GM23338 (cell line): ENCODE measurements at regions not wholly inside any gene's neighbourhood (a gene's known extent, or its start where the extent isn't known, plus 50 kb on each side); places are given as distances from the start of the nearest gene placed in this dataset.

Experiments used
- ATAC-seq: fragments of 200-7000 bp; cut with Tn5 transposase; 3 replicates; pipeline ENCODE4 v1.9.1; 2020
- DNase-seq: peaks from one replicate; pipeline ENCODE4 v3.0.0-alpha.2; 2015; ENCODE audit warnings: low spot score
- H2AFZ ChIP-seq: fragments of 200-600 bp; sonication (generic); 2 replicates; pipeline ENCODE4 v1.8.0; 2016; ENCODE audit warnings: antibody characterized with exemption, mild to moderate bottlenecking, moderate library complexity
- H3F3A ChIP-seq: fragments of 200-600 bp; sonication (generic); replicated peaks from 2 replicates; pipeline ENCODE4 v1.8.0; 2017; ENCODE audit warnings: antibody characterized with exemption, mixed run types, low read depth
- H3K27ac ChIP-seq: fragments of 200-600 bp; sonication (generic); 2 replicates; pipeline ENCODE4 v1.6.1; 2016; ENCODE audit warnings: low read depth
- H3K27me3 ChIP-seq: fragments of 200-600 bp; sonication (generic); 2 replicates; pipeline ENCODE4 v1.8.0; 2016; ENCODE audit warnings: mild to moderate bottlenecking, mixed run types, moderate library complexity; ENCODE audit not compliant: insufficient read depth
- H3K36me3 ChIP-seq: fragments of 200-600 bp; sonication (generic); 2 replicates; pipeline ENCODE4 v1.8.0; 2016; ENCODE audit warnings: mild to moderate bottlenecking; ENCODE audit not compliant: insufficient read depth
- H3K4me1 ChIP-seq: fragments of 200-600 bp; sonication (generic); 2 replicates; pipeline ENCODE4 v1.8.0; 2016; ENCODE audit warnings: mild to moderate bottlenecking, moderate library complexity; ENCODE audit not compliant: insufficient read depth
- H3K4me2 ChIP-seq: fragments of 200-600 bp; sonication (generic); 2 replicates; pipeline ENCODE4 v1.7.1; 2017; ENCODE audit warnings: mixed run types
- H3K4me3 ChIP-seq: fragments of 200-600 bp; sonication (generic); 2 replicates; pipeline ENCODE4 v1.6.1; 2016; ENCODE audit warnings: mixed run types
- H3K79me2 ChIP-seq: fragments of 200-600 bp; sonication (generic); replicated peaks from 2 replicates; pipeline ENCODE4 v1.8.0; 2017; ENCODE audit warnings: mild to moderate bottlenecking; ENCODE audit not compliant: insufficient read depth
- H3K9me2 ChIP-seq: fragments of 200-600 bp; sonication (generic); 2 replicates; pipeline ENCODE4 v1.8.0; 2017; ENCODE audit not compliant: insufficient read depth
- H4K20me1 ChIP-seq: fragments of 200-600 bp; sonication (generic); replicated peaks from 2 replicates; pipeline ENCODE4 v1.8.0; 2017; ENCODE audit warnings: mild to moderate bottlenecking; ENCODE audit not compliant: insufficient read depth
- H3K27ac Mint-ChIP-seq: 2 replicates; pipeline ENCODE4 v1.8.0; 2020; ENCODE audit warnings: inconsistent platforms, mild to moderate bottlenecking, moderate library complexity, mixed read lengths
- H3K27me3 Mint-ChIP-seq: 3 replicates; pipeline ENCODE4 v1.8.0; 2022; ENCODE audit warnings: low read depth, mild to moderate bottlenecking, moderate library complexity, mixed read lengths, inconsistent platforms; ENCODE audit not compliant: insufficient read depth, poor library complexity
- H3K36me3 Mint-ChIP-seq: 3 replicates; pipeline ENCODE4 v1.8.0; 2021; ENCODE audit warnings: low read depth, mild to moderate bottlenecking, inconsistent platforms, moderate library complexity, mixed read lengths
- H3K4me1 Mint-ChIP-seq: 3 replicates; pipeline ENCODE4 v1.8.0; 2020; ENCODE audit warnings: mild to moderate bottlenecking, inconsistent platforms, mixed read lengths
- H3K4me3 Mint-ChIP-seq: 3 replicates; pipeline ENCODE4 v1.8.0; 2021; ENCODE audit warnings: moderate library complexity, mild to moderate bottlenecking, inconsistent platforms, mixed read lengths
- H3K9me3 Mint-ChIP-seq: 3 replicates; pipeline ENCODE4 v1.8.0; 2020; ENCODE audit warnings: moderate library complexity, mild to moderate bottlenecking, inconsistent platforms, mixed read lengths
- CREB1 ChIP-seq: fragments of 250-450 bp; sonication (Bioruptor Pico); IDR thresholded peaks from 2 replicates; pipeline ENCODE4 v1.5.0; 2020; ENCODE audit warnings: low read depth, mild to moderate bottlenecking, moderate library complexity
- CTCF ChIP-seq, 2 experiments: fragments of 200-600 bp in 1 of 2; sonication (generic) in 1 of 2; conservative IDR thresholded peaks; 2 replicates each; pipeline versions ENCODE4 v1.5.1 to v1.6.1; 2016 to 2017; ENCODE audit warnings: antibody characterized with exemption in 2 of 2, low read depth in 2 of 2, mild to moderate bottlenecking in 2 of 2, moderate library complexity in 1 of 2
- ETS1 ChIP-seq: IDR thresholded peaks from 2 replicates; pipeline ENCODE4 v1.6.1; 2016; ENCODE audit warnings: antibody characterized with exemption
- EZH2 ChIP-seq: fragments of 200-600 bp; sonication (generic); IDR thresholded peaks from one replicate; pipeline ENCODE4 v1.8.0; 2017; ENCODE audit warnings: antibody characterized with exemption, mild to moderate bottlenecking, low read depth; ENCODE audit not compliant: unreplicated experiment
- EZH2phosphoT487 ChIP-seq: fragments of 200-600 bp; sonication (generic); IDR thresholded peaks from one replicate; pipeline ENCODE4 v1.8.1; 2018; ENCODE audit warnings: antibody characterized with exemption; ENCODE audit not compliant: unreplicated experiment
- JUNB ChIP-seq: IDR thresholded peaks from one replicate; pipeline ENCODE4 v1.6.1; 2016; ENCODE audit warnings: antibody characterized with exemption; ENCODE audit not compliant: unreplicated experiment
- NANOG ChIP-seq: IDR thresholded peaks from 2 replicates; pipeline ENCODE4 v1.6.1; 2016; ENCODE audit warnings: antibody characterized with exemption, borderline replicate concordance
- POLR2AphosphoS5 ChIP-seq: IDR thresholded peaks from 2 replicates; pipeline ENCODE4 v1.6.1; 2016; ENCODE audit warnings: antibody characterized with exemption, low read depth
- REST ChIP-seq: IDR thresholded peaks from one replicate; pipeline ENCODE4 v1.6.1; 2018; ENCODE audit warnings: antibody characterized with exemption; ENCODE audit not compliant: unreplicated experiment
- STAT1 ChIP-seq: IDR thresholded peaks from one replicate; pipeline ENCODE4 v1.6.1; 2016; ENCODE audit warnings: antibody characterized with exemption; ENCODE audit not compliant: unreplicated experiment
- ZNF114 ChIP-seq: fragments of 250-450 bp; sonication (Bioruptor Pico); IDR thresholded peaks from 2 replicates; pipeline ENCODE4 v1.5.0; 2020; ENCODE audit warnings: mild to moderate bottlenecking, moderate library complexity
- ZNF331 ChIP-seq: fragments of 250-450 bp; sonication (Bioruptor Pico); IDR thresholded peaks from 2 replicates; pipeline ENCODE4 v1.5.0; 2020; ENCODE audit warnings: low read depth, mild to moderate bottlenecking, moderate library complexity
- ZNF462 ChIP-seq: fragments of 250-450 bp; sonication (Bioruptor Pico); IDR thresholded peaks from 2 replicates; pipeline ENCODE4 v1.5.0; 2020; ENCODE audit warnings: mild to moderate bottlenecking, moderate library complexity

- H3K79me2 ChIP-seq = no peaks in the 10 kb centered on the region
- no peak overlapping the region for H2AFZ ChIP-seq
- Mint-ChIP-seq H3K27me3 (no peaks in the 10 kb centered on the region), H3K36me3 (no peaks in the 10 kb centered on the region), H3K4me3 (no peak overlapping the region), H3K4me1 (no peaks in the 10 kb centered on the region), H3K9me3 (no peaks in the 10 kb centered on the region), H3K27ac (no peak overlapping the region)
- H3K4me2 ChIP-seq = no peak overlapping the region
- no peaks in the 10 kb centered on the region for H3K36me3 ChIP-seq
- TF ChIP-seq JUNB (no peak), STAT1 (no peak), CREB1 (CRISPR knock-in tag) (no peak), CTCF (conservative IDR thresholded peaks at IDR 0.05; ENCODE audit: low read depth in 2 of 2) (no peak), EZH2 (no peak), POLR2AphosphoS5 (no peak), ZNF462 (CRISPR knock-in tag) (no peak), ZNF331 (CRISPR knock-in tag) (no peak), NANOG (no peak), ZNF114 (CRISPR knock-in tag) (no peak), ETS1 (no peak), REST (no peak), EZH2phosphoT487 (no peak)
- no peaks in the 10 kb centered on the region for H4K20me1 ChIP-seq
- no peak for DNase-seq
- ATAC-seq = no peak
- H3K4me1 ChIP-seq = no peaks in the 10 kb centered on the region
- no peaks in the 10 kb centered on the region for H3K27me3 ChIP-seq
- no peak overlapping the region for H3K4me3 ChIP-seq
- H3K27ac ChIP-seq = no peak overlapping the region
- no peaks in the 10 kb centered on the region for H3K9me2 ChIP-seq
- H3F3A ChIP-seq = no peaks in the 10 kb centered on the region
Observed at GRCh38 chr4:187238646-187239045, 515.0 kb upstream of the FAT1 start.
